ENCODE measurements at regions not wholly inside any gene's neighbourhood (a gene's known extent, or its start where the extent isn't known, plus 50 kb on each side); places are given as distances from the start of the nearest gene placed in this dataset.

DNA sequence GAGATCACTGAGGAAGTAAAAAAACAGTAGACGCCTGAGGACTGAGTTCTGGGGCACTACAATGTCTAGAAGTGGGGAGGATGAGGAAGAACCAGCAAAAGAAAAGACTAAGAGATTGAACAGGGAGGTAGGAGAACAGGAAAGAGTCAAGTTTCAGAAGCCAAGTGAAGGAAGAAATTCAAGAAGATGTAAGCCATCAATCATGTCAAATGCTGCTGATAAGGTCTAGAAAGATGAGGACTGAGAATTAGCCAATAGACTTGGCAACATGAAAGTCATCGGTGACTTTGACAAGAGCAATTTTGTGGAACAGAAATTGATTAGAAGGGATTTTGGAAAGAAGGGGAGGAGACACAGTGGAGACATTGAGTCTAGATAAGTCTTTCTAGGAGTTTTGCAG, 54.8 kb upstream of the CRY1 start:
- H3K4me3 ChIP-seq (ENCODE audit: low read length, poor library complexity, severe bottlenecking): no peak overlapping the region
- no peaks in the 10 kb centered on the region for H3K36me3 ChIP-seq (ENCODE audit: insufficient read depth, low read length)
- no peak overlapping the region for H2AFZ ChIP-seq (ENCODE audit: low read length)
- no peak overlapping the region for H3K9ac ChIP-seq (ENCODE audit: low read depth, low read length, poor library complexity, severe bottlenecking)
- H4K20me1 ChIP-seq (ENCODE audit: insufficient read depth, low read length, poor library complexity, severe bottlenecking): no peaks in the 10 kb centered on the region
- H3K4me1 ChIP-seq (ENCODE audit: insufficient read depth, low read length, poor library complexity, severe bottlenecking): no peaks in the 10 kb centered on the region
- no peak overlapping the region for H3K4me2 ChIP-seq (ENCODE audit: low read depth, low read length, poor library complexity, severe bottlenecking)
- H3K79me2 ChIP-seq (ENCODE audit: insufficient read depth, low read length): no peaks in the 10 kb centered on the region
- H3K27me3 ChIP-seq (ENCODE audit: insufficient read depth, low read length, poor library complexity, severe bottlenecking): no peaks in the 10 kb centered on the region
- TF ChIP-seq, protein P1, sequence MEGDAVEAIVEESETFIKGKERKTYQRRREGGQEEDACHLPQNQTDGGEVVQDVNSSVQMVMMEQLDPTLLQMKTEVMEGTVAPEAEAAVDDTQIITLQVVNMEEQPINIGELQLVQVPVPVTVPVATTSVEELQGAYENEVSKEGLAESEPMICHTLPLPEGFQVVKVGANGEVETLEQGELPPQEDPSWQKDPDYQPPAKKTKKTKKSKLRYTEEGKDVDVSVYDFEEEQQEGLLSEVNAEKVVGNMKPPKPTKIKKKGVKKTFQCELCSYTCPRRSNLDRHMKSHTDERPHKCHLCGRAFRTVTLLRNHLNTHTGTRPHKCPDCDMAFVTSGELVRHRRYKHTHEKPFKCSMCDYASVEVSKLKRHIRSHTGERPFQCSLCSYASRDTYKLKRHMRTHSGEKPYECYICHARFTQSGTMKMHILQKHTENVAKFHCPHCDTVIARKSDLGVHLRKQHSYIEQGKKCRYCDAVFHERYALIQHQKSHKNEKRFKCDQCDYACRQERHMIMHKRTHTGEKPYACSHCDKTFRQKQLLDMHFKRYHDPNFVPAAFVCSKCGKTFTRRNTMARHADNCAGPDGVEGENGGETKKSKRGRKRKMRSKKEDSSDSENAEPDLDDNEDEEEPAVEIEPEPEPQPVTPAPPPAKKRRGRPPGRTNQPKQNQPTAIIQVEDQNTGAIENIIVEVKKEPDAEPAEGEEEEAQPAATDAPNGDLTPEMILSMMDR (conservative IDR thresholded peaks at IDR 0.05; ENCODE audit: low read length): no peak
- TF ChIP-seq EZH2phosphoT487 (IDR thresholded peaks at IDR 0.05; ENCODE audit: borderline replicate concordance): no peak
- H3F3A ChIP-seq (ENCODE audit: low read depth): no peaks in the 10 kb centered on the region
- H3K9me2 ChIP-seq (replicated peaks; ENCODE audit: low read depth, low read length): no peaks in the 10 kb centered on the region
- H3K9me3 ChIP-seq (ENCODE audit: insufficient read depth, low read depth, low read length): no peaks in the 10 kb centered on the region

DNA sequence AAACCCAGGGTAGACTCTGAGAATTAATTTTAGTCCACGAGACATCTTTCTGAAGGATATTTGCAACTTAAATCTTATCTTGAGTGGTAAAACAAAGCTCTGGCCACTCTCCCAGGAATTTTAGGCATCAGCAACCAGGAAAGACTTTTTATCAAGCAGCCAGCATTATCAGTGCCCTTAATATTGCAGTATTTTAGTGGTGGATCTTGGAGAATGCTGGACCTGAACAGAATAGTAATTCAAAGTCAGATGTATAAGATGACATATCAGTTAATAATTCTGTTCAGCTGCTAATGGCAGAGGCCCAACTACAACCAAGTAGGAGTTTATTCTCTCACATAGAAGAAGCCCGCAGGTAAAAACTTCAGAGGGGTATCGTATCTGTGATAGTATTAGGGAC, 59.0 kb upstream of the CRY1 start:
- no peaks in the 10 kb centered on the region for H3K27me3 ChIP-seq (ENCODE audit: insufficient read depth, low read length, poor library complexity, severe bottlenecking)
- no peak overlapping the region for H3K4me3 ChIP-seq (ENCODE audit: low read length, poor library complexity, severe bottlenecking)
- no peak overlapping the region for H3K4me2 ChIP-seq (ENCODE audit: low read depth, low read length, poor library complexity, severe bottlenecking)
- H2AFZ ChIP-seq (ENCODE audit: low read length): no peak overlapping the region
- no peaks in the 10 kb centered on the region for H3K9me2 ChIP-seq (replicated peaks; ENCODE audit: low read depth, low read length)
- H3K9ac ChIP-seq (ENCODE audit: low read depth, low read length, poor library complexity, severe bottlenecking): no peak overlapping the region
- H3K4me1 ChIP-seq (ENCODE audit: insufficient read depth, low read length, poor library complexity, severe bottlenecking): no peaks in the 10 kb centered on the region
- no peaks in the 10 kb centered on the region for H4K20me1 ChIP-seq (ENCODE audit: insufficient read depth, low read length, poor library complexity, severe bottlenecking)
- H3K36me3 ChIP-seq (ENCODE audit: insufficient read depth, low read length): no peaks in the 10 kb centered on the region
- TF ChIP-seq EZH2phosphoT487 (IDR thresholded peaks at IDR 0.05; ENCODE audit: borderline replicate concordance): no peak
- TF ChIP-seq, protein P1 (conservative IDR thresholded peaks at IDR 0.05; ENCODE audit: low read length): no peak
- no peaks in the 10 kb centered on the region for H3F3A ChIP-seq (ENCODE audit: low read depth)
- no peaks in the 10 kb centered on the region for H3K79me2 ChIP-seq (ENCODE audit: insufficient read depth, low read length)
- H3K9me3 ChIP-seq (ENCODE audit: insufficient read depth, low read depth, low read length): no peaks in the 10 kb centered on the region

DNA sequence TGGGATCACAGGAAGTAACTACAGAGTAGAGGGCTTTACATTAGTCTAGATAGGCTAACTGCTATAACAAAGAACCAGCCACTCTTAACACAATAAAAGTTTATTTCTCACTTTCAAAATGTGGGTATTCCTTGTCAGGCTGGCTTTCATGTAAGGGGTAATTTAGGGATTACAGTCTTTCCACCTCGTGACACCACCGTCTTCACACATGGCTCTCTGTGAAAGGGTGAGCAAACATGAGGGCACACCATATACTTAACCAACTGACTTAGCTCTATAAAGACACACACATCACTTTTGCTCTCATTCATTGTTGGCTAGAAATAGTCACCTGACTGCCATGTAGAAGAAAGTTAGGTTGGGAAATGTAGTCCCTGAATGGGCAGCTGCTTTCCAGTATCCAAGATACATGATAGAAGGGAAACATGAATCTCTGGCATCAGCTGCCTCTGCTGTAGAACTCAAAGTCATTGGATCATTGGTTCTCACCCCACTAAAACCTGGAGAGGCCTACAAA, 66.1 kb upstream of the CRY1 start:
- Histone ChIP-seq H3K79me2 (ENCODE audit: insufficient read depth, low read length) (no peaks in the 10 kb centered on the region), H2AFZ (ENCODE audit: low read length) (no peak overlapping the region), H3K9me3 (ENCODE audit: insufficient read depth, low read depth, low read length) (no peaks in the 10 kb centered on the region), H4K20me1 (ENCODE audit: insufficient read depth, low read length, poor library complexity, severe bottlenecking) (no peaks in the 10 kb centered on the region), H3F3A (ENCODE audit: low read depth) (no peaks in the 10 kb centered on the region), H3K4me2 (ENCODE audit: low read depth, low read length, poor library complexity, severe bottlenecking) (no peak overlapping the region), H3K4me1 (ENCODE audit: insufficient read depth, low read length, poor library complexity, severe bottlenecking) (no peaks in the 10 kb centered on the region), H3K36me3 (ENCODE audit: insufficient read depth, low read length) (no peaks in the 10 kb centered on the region), H3K9me2 (replicated peaks; ENCODE audit: low read depth, low read length) (no peaks in the 10 kb centered on the region), H3K9ac (ENCODE audit: low read depth, low read length, poor library complexity, severe bottlenecking) (no peak overlapping the region), H3K4me3 (ENCODE audit: low read length, poor library complexity, severe bottlenecking) (no peak overlapping the region), H3K27me3 (ENCODE audit: insufficient read depth, low read length, poor library complexity, severe bottlenecking) (no peaks in the 10 kb centered on the region)
- TF ChIP-seq, protein P1 (conservative IDR thresholded peaks at IDR 0.05; ENCODE audit: low read length): no peak
- no peak for TF ChIP-seq EZH2phosphoT487 (IDR thresholded peaks at IDR 0.05; ENCODE audit: borderline replicate concordance)
